WTC11 (cell line): ENCODE measurements at regions not wholly inside any gene's neighbourhood (a gene's known extent, or its start where the extent isn't known, plus 50 kb on each side); places are given as distances from the start of the nearest gene placed in this dataset.

Experiments
- ATAC-seq: fragments of 200-7000 bp; cut with Tn5 transposase; 2 replicates; pipeline ENCODE4 v1.10.0; 2021; ENCODE audit warnings: mild to moderate bottlenecking, moderate library complexity
- CTCF ChIA-PET: fragments of 300-600 bp; sonication (Branson Sonifier 250); formaldehyde crosslinking; loops from one replicate; lab custom pipeline; 2021; ENCODE audit warnings: antibody characterized with exemption; lab: Charles Lee
- POLR2A ChIA-PET: fragments of 350-600 bp; sonication (Branson Sonifier 250); formaldehyde crosslinking; loops from one replicate; lab custom pipeline; 2021; ENCODE audit warnings: antibody characterized with exemption; lab: Charles Lee
- DNase-seq: peaks from one replicate; pipeline ENCODE4 v3.0.0; 2021; ENCODE audit warnings: low spot score
- H3K27ac Mint-ChIP-seq: 2 replicates; pipeline ENCODE4 v1.8.0; 2021; ENCODE audit warnings: mixed read lengths
- H3K27me3 Mint-ChIP-seq: 2 replicates; pipeline ENCODE4 v1.8.0; 2021; ENCODE audit warnings: low read depth, mild to moderate bottlenecking, moderate library complexity, mixed read lengths
- H3K36me3 Mint-ChIP-seq: 2 replicates; pipeline ENCODE4 v1.8.0; 2021; ENCODE audit warnings: mixed read lengths
- H3K4me1 Mint-ChIP-seq: 2 replicates; pipeline ENCODE4 v1.8.0; 2022; ENCODE audit warnings: mixed read lengths
- H3K4me3 Mint-ChIP-seq: 2 replicates; pipeline ENCODE4 v1.8.0; 2021; ENCODE audit warnings: mild to moderate bottlenecking, moderate library complexity, mixed read lengths
- H3K9me3 Mint-ChIP-seq: 2 replicates; pipeline ENCODE4 v1.8.0; 2021; ENCODE audit warnings: mixed read lengths
- AR ChIP-seq: fragments of 250-450 bp; sonication (Bioruptor Pico); IDR thresholded peaks from 2 replicates; pipeline ENCODE4 v1.9.0; 2021; ENCODE audit warnings: mild to moderate bottlenecking
- ATF2 ChIP-seq: sonication (generic); formaldehyde crosslinking; IDR thresholded peaks from 2 replicates; pipeline ENCODE4 v1.8.1; 2022; ENCODE audit warnings: low read depth, missing genetic modification reagents, borderline replicate concordance
- ELF4 ChIP-seq: sonication (generic); formaldehyde crosslinking; IDR thresholded peaks from 2 replicates; pipeline ENCODE4 v1.8.1; 2022; ENCODE audit warnings: low read depth, mild to moderate bottlenecking, moderate library complexity, missing genetic modification reagents
- FOXP4 ChIP-seq: sonication (generic); formaldehyde crosslinking; IDR thresholded peaks from 2 replicates; pipeline ENCODE4 v1.8.0; 2022; ENCODE audit warnings: mild to moderate bottlenecking, missing genetic modification reagents
- GTF2I ChIP-seq: fragments of 250-450 bp; sonication (Bioruptor Pico); conservative IDR thresholded peaks from 2 replicates; pipeline ENCODE4 v1.4.0; 2021; ENCODE audit warnings: mild to moderate bottlenecking
- HMGXB4 ChIP-seq: sonication (generic); formaldehyde crosslinking; IDR thresholded peaks from 2 replicates; pipeline ENCODE4 v1.8.1; 2023; ENCODE audit warnings: mild to moderate bottlenecking, moderate library complexity, missing genetic modification reagents
- IRF2 ChIP-seq: sonication (generic); formaldehyde crosslinking; IDR thresholded peaks from 2 replicates; pipeline ENCODE4 v1.8.0; 2022; ENCODE audit warnings: low read depth, missing genetic modification reagents, borderline replicate concordance
- JUN ChIP-seq: sonication (generic); formaldehyde crosslinking; IDR thresholded peaks from 2 replicates; pipeline ENCODE4 v1.8.0; 2023; ENCODE audit warnings: mild to moderate bottlenecking, missing genetic modification reagents
- MXD4 ChIP-seq: fragments of 250-450 bp; sonication (Bioruptor Pico); IDR thresholded peaks from 2 replicates; pipeline ENCODE4 v1.8.0; 2021; ENCODE audit warnings: mild to moderate bottlenecking, moderate library complexity, borderline replicate concordance
- MYBL2 ChIP-seq: sonication (generic); formaldehyde crosslinking; IDR thresholded peaks from 2 replicates; pipeline ENCODE4 v1.8.1; 2023; ENCODE audit warnings: mild to moderate bottlenecking, moderate library complexity, missing genetic modification reagents
- NFYB ChIP-seq: sonication (generic); formaldehyde crosslinking; conservative IDR thresholded peaks from 2 replicates; pipeline ENCODE4 v1.8.0; 2022; ENCODE audit warnings: low read depth, missing genetic modification reagents
- NR2C2 ChIP-seq: sonication (generic); formaldehyde crosslinking; IDR thresholded peaks from 2 replicates; pipeline ENCODE4 v1.8.0; 2022; ENCODE audit warnings: mild to moderate bottlenecking, missing genetic modification reagents
- NR3C1 ChIP-seq: sonication (generic); formaldehyde crosslinking; conservative IDR thresholded peaks from 2 replicates; pipeline ENCODE4 v1.8.1; 2023; ENCODE audit warnings: low read depth, mild to moderate bottlenecking, missing genetic modification reagents
- RELA ChIP-seq: sonication (generic); formaldehyde crosslinking; IDR thresholded peaks from 2 replicates; pipeline ENCODE4 v1.8.1; 2022; ENCODE audit warnings: missing genetic modification reagents, mild to moderate bottlenecking, borderline replicate concordance
- SMAD3 ChIP-seq: sonication (generic); formaldehyde crosslinking; IDR thresholded peaks from 2 replicates; pipeline ENCODE4 v1.8.0; 2022; ENCODE audit warnings: missing genetic modification reagents, mild to moderate bottlenecking, borderline replicate concordance
- SMAD4 ChIP-seq: sonication (generic); formaldehyde crosslinking; IDR thresholded peaks from 2 replicates; pipeline ENCODE4 v1.8.0; 2022; ENCODE audit warnings: mild to moderate bottlenecking, missing genetic modification reagents
- SOX15 ChIP-seq: fragments of 250-450 bp; sonication (Bioruptor Pico); IDR thresholded peaks from 2 replicates; pipeline ENCODE4 v1.9.0; 2021; ENCODE audit warnings: mild to moderate bottlenecking
- TCF7 ChIP-seq: sonication (generic); formaldehyde crosslinking; IDR thresholded peaks from 2 replicates; pipeline ENCODE4 v1.8.0; 2022; ENCODE audit warnings: mild to moderate bottlenecking, low read depth, missing genetic modification reagents, moderate library complexity
- ZNF121 ChIP-seq: sonication (generic); formaldehyde crosslinking; IDR thresholded peaks from 2 replicates; pipeline ENCODE4 v1.8.0; 2023; ENCODE audit warnings: missing genetic modification reagents
- ZNF263 ChIP-seq: sonication (generic); formaldehyde crosslinking; IDR thresholded peaks from 2 replicates; pipeline ENCODE4 v1.8.1; 2022; ENCODE audit warnings: low read depth, mild to moderate bottlenecking, moderate library complexity, missing genetic modification reagents
- ZNF281 ChIP-seq: sonication (generic); formaldehyde crosslinking; IDR thresholded peaks from 2 replicates; pipeline ENCODE4 v1.8.0; 2023; ENCODE audit warnings: mild to moderate bottlenecking, missing genetic modification reagents
- ZNF416 ChIP-seq: fragments of 250-450 bp; sonication (Bioruptor Pico); IDR thresholded peaks from 2 replicates; pipeline ENCODE4 v1.9.0; 2021; ENCODE audit warnings: mild to moderate bottlenecking, inconsistent platforms
- ZNF423 ChIP-seq: fragments of 250-450 bp; sonication (Bioruptor Pico); IDR thresholded peaks from 2 replicates; pipeline ENCODE4 v2.1.2; 2022; ENCODE audit warnings: mild to moderate bottlenecking, moderate library complexity
- ZNF532 ChIP-seq: fragments of 250-450 bp; sonication (Bioruptor Pico); IDR thresholded peaks from 2 replicates; pipeline ENCODE4 v1.9.0; 2021; ENCODE audit warnings: mild to moderate bottlenecking, borderline replicate concordance
- ZNF671 ChIP-seq: fragments of 250-450 bp; sonication (Bioruptor Pico); IDR thresholded peaks from 2 replicates; pipeline ENCODE4 v1.8.0; 2021; ENCODE audit warnings: mild to moderate bottlenecking

- no peak for TF ChIP-seq ZNF532
- no peak for TF ChIP-seq NR3C1
- TF ChIP-seq AR = no peak
- no peak for TF ChIP-seq ZNF281
- TF ChIP-seq SOX15 (CRISPR knock-in tag) = no peak
- no peak for TF ChIP-seq MYBL2 (CRISPR knock-in tag)
- TF ChIP-seq ZNF423 (CRISPR knock-in tag) = no peak
- no peak for TF ChIP-seq ATF2 (CRISPR knock-in tag)
- no peak for TF ChIP-seq GTF2I (CRISPR knock-in tag)
- TF ChIP-seq SMAD4 = no peak
- TF ChIP-seq, all 79 proteins: peak for 0
These were observed 633.2 kb upstream of the ACTRT1 start (continued) for GRCh38 chrX:128685387-128685786.

GRCh38 chrX:128676651-128677050, 624.4 kb upstream of the ACTRT1 start:
- POLR2A ChIA-PET = no interaction called here
- peaks cover 23% of the 10 kb centered on the region for H3K9me3 Mint-ChIP-seq
- TF ChIP-seq ZNF263 (CRISPR knock-in tag) (no peak), ZNF416 (no peak), ZNF121 (CRISPR knock-in tag) (no peak), ELF4 (CRISPR knock-in tag) (no peak), FOXP4 (CRISPR knock-in tag) (no peak), NR2C2 (CRISPR knock-in tag) (no peak), JUN (CRISPR knock-in tag) (no peak), HMGXB4 (CRISPR knock-in tag) (no peak), SMAD3 (no peak), IRF2 (CRISPR knock-in tag) (no peak), MXD4 (CRISPR knock-in tag) (no peak), NFYB (CRISPR knock-in tag) (no peak), RELA (no peak), ZNF671 (CRISPR knock-in tag) (no peak), TCF7 (CRISPR knock-in tag) (no peak)

More at GRCh38 chrX:128676651-128677050, 624.4 kb upstream of the ACTRT1 start:
- Mint-ChIP-seq H3K27me3 (peaks cover 4% of the 10 kb centered on the region), H3K36me3 (peaks cover 17% of the 10 kb centered on the region), H3K4me3 (no peak overlapping the region), H3K27ac (no peak overlapping the region), H3K4me1 (peaks cover 11% of the 10 kb centered on the region)
- CTCF ChIA-PET = no interaction called here
- ATAC-seq (no peak), DNase-seq (no peak)
